Dedifferentiated amniotic fluid mesenchymal stem cell (primary cell): ENCODE measurements at regions not wholly inside any gene's neighbourhood (a gene's known extent, or its start where the extent isn't known, plus 50 kb on each side); places are given as distances from the start of the nearest gene placed in this dataset.

Source experiments
- DNase-seq: peaks from one replicate; pipeline ENCODE4 v3.0.0-alpha.2; 2016; ENCODE audit errors: extremely low spot score

DNA sequence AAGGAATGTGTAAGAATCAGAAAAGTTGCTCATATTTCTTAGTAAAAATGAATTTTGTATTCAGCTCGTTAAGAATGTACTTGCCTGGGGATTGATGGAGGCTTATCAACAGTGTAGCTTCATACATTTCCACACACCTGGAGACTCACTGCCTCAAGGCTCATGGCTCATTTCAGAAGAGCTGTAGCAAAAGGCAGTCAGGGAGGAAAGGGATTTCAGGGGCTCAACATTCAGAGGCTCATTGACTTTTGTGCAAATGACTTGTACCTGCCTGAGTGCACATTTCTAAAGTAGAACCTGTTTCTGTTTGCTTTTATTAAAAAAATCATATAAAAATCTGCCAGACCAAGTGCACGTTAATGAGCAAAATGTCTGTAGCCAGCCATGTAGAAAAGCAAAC lies 304.4 kb downstream of the KCNS3 start:
- no peak for DNase-seq

DNA sequence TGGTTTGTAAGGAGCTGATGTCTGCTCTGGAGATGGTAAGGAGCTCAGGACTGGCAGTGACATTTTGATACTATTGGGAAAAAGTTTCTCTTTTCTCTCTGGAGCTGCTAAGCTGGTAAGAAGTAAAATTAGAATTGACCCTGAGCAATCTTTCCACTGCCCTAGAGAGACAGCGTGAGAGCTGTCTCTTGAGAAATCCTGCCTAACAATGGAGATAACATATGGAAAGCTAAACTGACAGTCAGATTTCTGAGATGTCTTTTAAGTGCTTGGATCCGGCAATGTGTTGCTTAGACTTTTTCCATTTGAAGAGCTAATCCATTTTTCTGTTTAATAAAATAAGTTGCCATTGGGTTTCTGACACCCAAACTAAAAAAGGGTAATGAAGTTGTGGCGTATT lies 302.4 kb downstream of the KCNS3 start:
- no peak for DNase-seq

DNA sequence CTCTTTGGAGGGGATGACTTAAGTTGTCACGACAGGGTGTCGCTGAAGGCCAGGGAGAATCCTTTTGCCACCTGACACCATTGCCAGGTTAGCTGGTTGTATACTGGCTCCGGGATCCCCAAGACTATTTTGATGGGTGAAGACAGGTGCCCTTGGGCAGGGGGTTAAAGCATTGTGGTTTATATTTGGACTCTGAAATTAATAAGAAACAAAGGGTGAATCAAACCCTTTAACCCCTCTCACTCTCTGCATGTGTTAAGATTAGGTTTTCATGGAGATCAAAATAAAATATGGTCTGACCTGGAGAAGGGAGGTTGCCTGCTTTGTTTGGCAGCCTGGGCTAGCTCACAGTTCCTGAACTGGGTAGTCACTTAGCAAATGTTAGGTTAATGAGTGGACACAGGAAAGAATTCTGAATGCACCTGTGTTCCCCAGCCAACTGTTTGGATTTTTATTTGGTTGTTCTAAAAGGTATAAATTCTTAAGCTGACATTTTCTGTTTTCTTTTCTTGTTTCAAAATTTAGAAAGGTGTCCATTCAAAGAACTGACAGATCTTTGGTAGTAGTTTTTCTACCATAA lies 301.7 kb downstream of the KCNS3 start:
- no peak for DNase-seq

- DNase-seq = peak; percentile 69
These were observed 300.4 kb downstream of the KCNS3 start for GRCh38 chr2:18178736-18179349.

GRCh38 chr2:18176679-18177215 lies 298.3 kb downstream of the KCNS3 start:
- DNase-seq = no peak

DNA sequence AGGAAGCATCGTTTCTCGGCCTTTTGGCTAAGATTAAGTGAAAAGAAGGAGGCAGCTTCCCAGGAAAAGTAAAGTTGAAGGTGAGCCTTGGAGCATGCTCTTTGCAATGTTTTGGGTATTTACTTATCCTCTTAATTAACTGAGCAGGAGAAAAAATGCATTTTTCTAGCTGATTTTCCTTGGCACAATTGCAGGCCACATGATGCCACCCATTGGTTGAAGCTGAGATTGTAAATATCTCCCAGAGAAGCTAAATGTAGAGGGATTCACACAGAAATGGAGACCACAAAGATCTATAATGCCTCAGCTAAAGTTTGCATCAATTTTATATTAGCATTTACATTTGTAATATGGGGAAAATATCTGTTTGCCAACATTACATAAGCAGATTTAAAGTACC lies 294.1 kb downstream of the KCNS3 start:
- DNase-seq = no peak

DNA sequence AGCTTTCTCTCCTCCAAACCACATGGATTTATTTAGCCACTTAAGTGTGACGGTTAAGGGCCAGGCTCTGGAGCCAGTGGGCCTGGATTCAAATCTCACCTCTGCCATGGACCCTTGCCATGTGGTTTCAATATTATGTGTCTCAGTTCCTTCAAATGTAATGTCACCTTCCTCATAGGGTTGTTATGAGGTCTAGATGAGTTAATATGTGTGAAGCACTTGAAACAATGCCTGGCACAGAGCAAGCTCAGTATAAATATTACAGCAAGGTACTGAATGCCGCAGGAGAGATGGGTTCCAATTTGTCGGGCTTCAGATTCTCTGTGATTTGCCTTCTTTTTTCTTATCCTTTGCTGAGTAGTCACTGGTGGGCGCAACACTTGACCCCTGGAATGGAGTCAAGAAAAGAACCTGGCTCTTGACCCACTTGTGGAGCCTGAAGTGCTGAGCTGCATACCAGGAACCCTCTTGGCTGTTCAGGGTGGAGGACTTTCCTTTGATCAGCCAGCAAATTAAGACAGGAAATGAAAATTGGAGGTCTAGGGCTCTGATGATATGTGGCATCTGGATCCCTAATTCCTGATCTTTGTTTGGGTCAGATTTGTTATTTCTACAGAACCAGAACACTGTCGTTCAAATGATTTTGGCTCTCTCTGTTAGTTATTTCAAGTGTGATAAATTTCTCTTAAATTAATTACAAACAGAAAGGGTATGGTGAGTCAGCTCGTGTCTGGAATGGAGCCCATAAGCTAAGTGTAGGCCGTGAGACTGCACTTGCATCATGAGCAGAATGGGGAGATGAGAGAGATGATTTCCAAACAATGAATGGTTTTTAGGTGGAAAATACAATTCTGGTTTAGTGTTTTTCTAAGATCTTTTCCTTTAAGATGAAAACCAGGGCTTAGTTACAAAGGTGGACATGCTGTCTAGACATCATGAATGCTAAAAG lies 293.0 kb downstream of the KCNS3 start:
- DNase-seq = no peak

- no peak for DNase-seq
These were observed 292.2 kb downstream of the KCNS3 start for GRCh38 chr2:18170642-18171041.

- DNase-seq = no peak
These were observed 291.4 kb downstream of the KCNS3 start for GRCh38 chr2:18169893-18170175.

- DNase-seq = no peak
These were observed 290.8 kb downstream of the KCNS3 start for GRCh38 chr2:18169121-18169892.

- no peak for DNase-seq
These were observed 289.4 kb downstream of the KCNS3 start for GRCh38 chr2:18167871-18168270.

DNA sequence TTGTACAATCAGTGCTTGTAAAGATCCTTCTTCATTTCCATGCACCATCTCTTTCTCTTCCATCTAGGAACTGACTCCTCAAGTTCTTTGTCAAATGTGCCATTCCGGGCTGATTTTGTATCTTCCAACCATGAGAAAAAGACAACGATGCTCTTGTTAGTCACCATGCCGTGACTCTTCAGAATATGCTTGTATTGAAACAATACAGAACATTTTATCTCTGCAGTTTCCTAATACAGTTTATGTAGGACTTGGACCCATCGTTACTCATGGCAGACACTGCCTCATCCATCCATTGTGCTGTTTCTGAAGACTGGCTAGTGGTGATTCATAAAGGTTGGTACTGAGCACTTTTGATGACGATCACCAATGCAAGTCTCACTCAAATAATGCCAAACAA lies 283.2 kb downstream of the KCNS3 start:
- DNase-seq = no peak

DNA sequence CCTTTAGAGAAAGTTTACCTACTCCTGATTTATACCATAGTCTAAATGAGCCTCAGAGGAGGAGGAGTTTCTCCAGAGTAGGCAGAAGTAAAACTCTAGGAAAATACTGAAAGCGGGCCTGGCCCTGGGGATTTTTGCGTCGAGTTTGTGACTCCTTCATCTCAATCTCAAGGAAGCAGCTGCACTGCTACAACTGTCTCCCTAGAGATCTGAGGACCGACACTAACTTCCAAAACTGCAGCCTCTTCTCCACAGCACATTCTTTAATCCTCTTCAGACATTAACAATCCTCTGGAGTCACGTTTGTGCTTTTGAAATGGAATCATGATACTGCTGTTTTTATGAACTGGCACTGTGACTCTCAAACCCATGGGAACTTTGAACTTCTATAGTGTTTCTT lies 281.4 kb downstream of the KCNS3 start:
- no peak for DNase-seq

DNA sequence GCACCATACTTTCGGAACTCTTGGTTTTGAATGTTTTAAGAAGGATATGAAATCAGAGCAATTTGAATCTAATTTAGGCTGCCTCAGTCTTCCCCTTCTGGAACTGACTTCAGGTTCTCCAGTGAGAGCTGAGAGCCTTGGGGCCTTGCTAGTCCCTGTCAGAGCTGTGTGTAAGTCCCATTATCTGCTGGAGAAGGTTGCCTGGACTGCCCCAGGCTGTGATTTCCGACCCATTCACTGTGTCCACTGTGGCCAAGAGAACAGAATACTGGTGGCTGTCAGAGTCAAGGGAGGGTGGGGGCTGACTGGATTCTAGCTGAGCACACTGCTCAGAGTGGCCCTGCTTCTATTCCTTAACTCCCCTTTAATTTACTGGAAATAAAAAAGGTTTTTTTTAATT lies 278.0 kb downstream of the KCNS3 start:
- no peak for DNase-seq

- no peak for DNase-seq
These were observed 277.5 kb downstream of the KCNS3 start for GRCh38 chr2:18156002-18156401.

GRCh38 chr2:18154812-18155211 lies 276.3 kb downstream of the KCNS3 start:
- DNase-seq = no peak

- DNase-seq = no peak
These were observed 275.8 kb downstream of the KCNS3 start for GRCh38 chr2:18154259-18154658.

GRCh38 chr2:18153741-18154140 lies 275.3 kb downstream of the KCNS3 start:
- no peak for DNase-seq

DNA sequence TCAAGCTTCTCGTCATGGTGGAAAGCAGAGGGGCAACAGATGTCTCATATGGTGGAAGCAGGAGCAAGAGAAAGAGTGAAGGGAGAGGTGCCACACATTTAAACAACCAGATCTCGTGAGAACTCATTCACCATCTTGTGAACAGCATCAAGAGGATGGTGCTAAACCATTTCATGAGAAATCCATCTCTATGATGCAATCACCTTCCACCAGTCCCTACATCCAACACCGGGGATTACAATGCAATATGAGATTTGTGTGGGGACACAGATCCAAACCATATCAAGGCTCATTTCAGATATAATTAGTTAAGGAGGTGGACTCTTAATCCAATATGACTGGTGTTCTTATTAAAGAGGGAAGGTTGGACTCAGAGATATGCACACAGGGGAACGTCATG lies 272.8 kb downstream of the KCNS3 start:
- no peak for DNase-seq

DNA sequence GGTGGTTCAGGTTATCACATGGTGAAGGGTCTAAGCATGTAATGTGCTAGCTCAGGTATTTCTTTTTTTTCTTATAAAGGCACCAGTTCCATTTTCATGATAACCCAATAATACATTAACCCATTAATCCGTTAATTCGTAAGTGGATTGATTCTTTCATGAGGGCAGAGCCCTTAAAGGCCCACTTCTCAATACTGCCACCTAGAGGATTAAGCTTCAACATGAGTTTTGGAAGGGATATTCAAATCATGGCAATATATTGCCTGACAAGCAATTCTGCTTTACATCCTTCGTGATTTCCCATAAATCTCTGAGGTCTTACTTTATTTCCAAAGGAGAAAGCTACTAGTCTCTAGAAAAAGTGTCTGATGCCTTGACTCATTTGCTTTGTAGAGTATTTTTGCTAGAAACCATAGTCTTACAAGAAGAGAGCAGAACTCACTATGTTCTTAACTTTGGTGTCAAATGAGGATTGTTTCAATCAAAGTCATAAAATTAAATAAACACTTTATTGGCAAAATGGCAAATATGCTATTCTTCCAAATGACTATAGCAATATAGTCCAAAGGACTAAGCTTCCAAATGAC lies 271.3 kb downstream of the KCNS3 start:
- peak; percentile 79 for DNase-seq

- peak; percentile 75 for DNase-seq
These were observed 258.5 kb downstream of the KCNS3 start for GRCh38 chr2:18136881-18137475.
